ENCODE measurements at regions not wholly inside any gene's neighbourhood (a gene's known extent, or its start where the extent isn't known, plus 50 kb on each side); places are given as distances from the start of the nearest gene placed in this dataset.

GRCh38 chr21:31609081-31609480, 50.4 kb upstream of the SOD1 start:
- H3K4me3 ChIP-seq (replicated peaks in 1 of 2; ENCODE audit: low read depth in 2 of 2, low read length in 2 of 2) = no peak overlapping the region
- no peak for TF ChIP-seq CTCF (IDR thresholded peaks at IDR 0.05; ENCODE audit: low read depth, low read length)
- peak in 1 of 2 donors; percentile 3 for DNase-seq (ENCODE audit: low read depth in 2 of 2)

- no peak overlapping the region for H3K4me3 ChIP-seq (replicated peaks in 1 of 2; ENCODE audit: low read depth in 2 of 2, low read length in 2 of 2)
- TF ChIP-seq CTCF (IDR thresholded peaks at IDR 0.05; ENCODE audit: low read depth, low read length) = no peak
- DNase-seq (ENCODE audit: low read depth in 2 of 2) = no peak
These were observed 51.7 kb upstream of the SOD1 start for GRCh38 chr21:31607791-31608190.

- no peak for DNase-seq (ENCODE audit: low read depth in 2 of 2)
- no peak overlapping the region for H3K4me3 ChIP-seq (replicated peaks in 1 of 2; ENCODE audit: low read depth in 2 of 2, low read length in 2 of 2)
- no peak for TF ChIP-seq CTCF (IDR thresholded peaks at IDR 0.05; ENCODE audit: low read depth, low read length)
These were observed 53.2 kb upstream of the SOD1 start for GRCh38 chr21:31606081-31606874.

- TF ChIP-seq CTCF (IDR thresholded peaks at IDR 0.05; ENCODE audit: low read depth, low read length) = peak; percentile 75
- no peak overlapping the region for H3K4me3 ChIP-seq (replicated peaks in 1 of 2; ENCODE audit: low read depth in 2 of 2, low read length in 2 of 2)
- peak; percentile 75 to 79 for DNase-seq (ENCODE audit: low read depth in 2 of 2)
These were observed 54.8 kb upstream of the SOD1 start for GRCh38 chr21:31604591-31605190.

- DNase-seq (ENCODE audit: low read depth in 2 of 2) = no peak
- no peak overlapping the region for H3K4me3 ChIP-seq (replicated peaks in 1 of 2; ENCODE audit: low read depth in 2 of 2, low read length in 2 of 2)
- TF ChIP-seq CTCF (IDR thresholded peaks at IDR 0.05; ENCODE audit: low read depth, low read length) = no peak
These were observed 59.9 kb upstream of the SOD1 start for GRCh38 chr21:31599563-31599962.

GRCh38 chr21:31599013-31599412, 60.5 kb upstream of the SOD1 start:
- DNase-seq (ENCODE audit: low read depth in 2 of 2) = no peak
- TF ChIP-seq CTCF (IDR thresholded peaks at IDR 0.05; ENCODE audit: low read depth, low read length) = no peak
- no peak overlapping the region for H3K4me3 ChIP-seq (replicated peaks in 1 of 2; ENCODE audit: low read depth in 2 of 2, low read length in 2 of 2)
